ENCODE measurements at regions not wholly inside any gene's neighbourhood (a gene's known extent, or its start where the extent isn't known, plus 50 kb on each side); places are given as distances from the start of the nearest gene placed in this dataset.

DNA sequence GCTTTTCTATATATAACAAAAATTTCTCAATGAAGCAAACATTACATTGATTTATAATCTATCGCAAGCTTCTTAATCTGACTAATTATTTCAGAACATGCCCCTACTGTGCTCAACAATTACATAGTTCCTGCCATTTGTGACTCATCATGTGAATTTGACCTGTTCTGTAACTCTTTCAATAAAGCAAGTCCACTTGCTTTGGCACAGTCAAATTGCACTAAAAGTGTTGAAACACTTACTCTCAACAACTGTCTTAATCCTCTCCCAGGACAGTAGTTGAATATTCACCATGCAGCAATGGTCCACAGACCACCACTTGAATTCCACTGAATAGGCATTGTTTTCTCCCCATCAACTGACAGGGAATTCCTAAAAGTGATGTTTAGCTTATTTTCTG, 67.7 kb upstream of the SPTLC3 start:
- no peak for TF ChIP-seq ESRRG (CRISPR knock-in tag; IDR thresholded peaks at IDR 0.05)
- TF ChIP-seq ZFP3 (CRISPR knock-in tag; IDR thresholded peaks at IDR 0.05): no peak
- no peak for TF ChIP-seq ZFP30 (CRISPR knock-in tag; IDR thresholded peaks at IDR 0.05)
- TF ChIP-seq ZNF70 (CRISPR knock-in tag; IDR thresholded peaks at IDR 0.05): no peak
- TF ChIP-seq, protein P1, sequence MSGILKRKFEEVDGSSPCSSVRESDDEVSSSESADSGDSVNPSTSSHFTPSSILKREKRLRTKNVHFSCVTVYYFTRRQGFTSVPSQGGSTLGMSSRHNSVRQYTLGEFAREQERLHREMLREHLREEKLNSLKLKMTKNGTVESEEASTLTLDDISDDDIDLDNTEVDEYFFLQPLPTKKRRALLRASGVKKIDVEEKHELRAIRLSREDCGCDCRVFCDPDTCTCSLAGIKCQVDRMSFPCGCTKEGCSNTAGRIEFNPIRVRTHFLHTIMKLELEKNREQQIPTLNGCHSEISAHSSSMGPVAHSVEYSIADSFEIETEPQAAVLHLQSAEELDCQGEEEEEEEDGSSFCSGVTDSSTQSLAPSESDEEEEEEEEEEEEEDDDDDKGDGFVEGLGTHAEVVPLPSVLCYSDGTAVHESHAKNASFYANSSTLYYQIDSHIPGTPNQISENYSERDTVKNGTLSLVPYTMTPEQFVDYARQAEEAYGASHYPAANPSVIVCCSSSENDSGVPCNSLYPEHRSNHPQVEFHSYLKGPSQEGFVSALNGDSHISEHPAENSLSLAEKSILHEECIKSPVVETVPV (CRISPR knock-in tag; IDR thresholded peaks at IDR 0.05): no peak
- TF ChIP-seq, protein P2, sequence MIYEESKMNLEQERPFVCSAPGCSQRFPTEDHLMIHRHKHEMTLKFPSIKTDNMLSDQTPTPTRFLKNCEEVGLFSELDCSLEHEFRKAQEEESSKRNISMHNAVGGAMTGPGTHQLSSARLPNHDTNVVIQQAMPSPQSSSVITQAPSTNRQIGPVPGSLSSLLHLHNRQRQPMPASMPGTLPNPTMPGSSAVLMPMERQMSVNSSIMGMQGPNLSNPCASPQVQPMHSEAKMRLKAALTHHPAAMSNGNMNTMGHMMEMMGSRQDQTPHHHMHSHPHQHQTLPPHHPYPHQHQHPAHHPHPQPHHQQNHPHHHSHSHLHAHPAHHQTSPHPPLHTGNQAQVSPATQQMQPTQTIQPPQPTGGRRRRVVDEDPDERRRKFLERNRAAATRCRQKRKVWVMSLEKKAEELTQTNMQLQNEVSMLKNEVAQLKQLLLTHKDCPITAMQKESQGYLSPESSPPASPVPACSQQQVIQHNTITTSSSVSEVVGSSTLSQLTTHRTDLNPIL (CRISPR knock-in tag; IDR thresholded peaks at IDR 0.05; ENCODE audit: low read depth): no peak
- TF ChIP-seq, protein P3, sequence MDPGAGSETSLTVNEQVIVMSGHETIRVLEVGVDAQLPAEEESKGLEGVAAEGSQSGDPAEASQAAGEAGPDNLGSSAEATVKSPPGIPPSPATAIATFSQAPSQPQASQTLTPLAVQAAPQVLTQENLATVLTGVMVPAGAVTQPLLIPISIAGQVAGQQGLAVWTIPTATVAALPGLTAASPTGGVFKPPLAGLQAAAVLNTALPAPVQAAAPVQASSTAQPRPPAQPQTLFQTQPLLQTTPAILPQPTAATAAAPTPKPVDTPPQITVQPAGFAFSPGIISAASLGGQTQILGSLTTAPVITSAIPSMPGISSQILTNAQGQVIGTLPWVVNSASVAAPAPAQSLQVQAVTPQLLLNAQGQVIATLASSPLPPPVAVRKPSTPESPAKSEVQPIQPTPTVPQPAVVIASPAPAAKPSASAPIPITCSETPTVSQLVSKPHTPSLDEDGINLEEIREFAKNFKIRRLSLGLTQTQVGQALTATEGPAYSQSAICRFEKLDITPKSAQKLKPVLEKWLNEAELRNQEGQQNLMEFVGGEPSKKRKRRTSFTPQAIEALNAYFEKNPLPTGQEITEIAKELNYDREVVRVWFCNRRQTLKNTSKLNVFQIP (CRISPR knock-in tag; IDR thresholded peaks at IDR 0.05; ENCODE audit: borderline replicate concordance, low read depth): no peak
- TF ChIP-seq ISL1 (CRISPR knock-in tag; IDR thresholded peaks at IDR 0.05): no peak
